RKO (cell line): ENCODE measurements at regions not wholly inside any gene's neighbourhood (a gene's known extent, or its start where the extent isn't known, plus 50 kb on each side); places are given as distances from the start of the nearest gene placed in this dataset.

Experiments
- DNase-seq: peaks from one replicate; pipeline ENCODE4 v3.0.0-alpha.2; 2016; ENCODE audit warnings: low spot score

DNA sequence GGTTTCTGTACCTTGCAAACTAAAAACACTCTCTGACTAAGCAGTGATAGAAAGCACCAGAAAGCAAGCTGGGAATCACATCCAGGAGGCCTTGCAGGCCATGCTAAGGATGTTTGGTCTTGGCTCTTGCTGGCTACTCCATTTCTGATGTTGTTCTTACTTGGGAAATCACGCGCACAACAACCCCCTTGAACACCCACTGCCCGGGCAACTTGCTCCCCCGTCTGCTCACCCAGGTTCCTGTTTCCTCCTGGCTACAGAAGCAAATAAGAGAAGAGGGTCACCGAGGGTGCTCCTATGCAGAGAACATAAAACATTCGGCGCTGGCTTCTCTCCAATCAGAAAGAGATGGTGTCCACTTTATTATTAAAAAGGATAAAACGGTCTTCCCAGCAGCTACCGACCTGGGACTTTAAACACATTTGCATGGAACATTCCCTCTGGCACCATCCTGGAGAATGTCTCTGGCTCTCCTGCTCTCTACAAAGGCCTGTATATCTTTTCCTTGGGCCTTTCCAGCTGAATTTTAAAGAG is 271.2 kb upstream of the RPL38 start:
- DNase-seq = no peak

DNA sequence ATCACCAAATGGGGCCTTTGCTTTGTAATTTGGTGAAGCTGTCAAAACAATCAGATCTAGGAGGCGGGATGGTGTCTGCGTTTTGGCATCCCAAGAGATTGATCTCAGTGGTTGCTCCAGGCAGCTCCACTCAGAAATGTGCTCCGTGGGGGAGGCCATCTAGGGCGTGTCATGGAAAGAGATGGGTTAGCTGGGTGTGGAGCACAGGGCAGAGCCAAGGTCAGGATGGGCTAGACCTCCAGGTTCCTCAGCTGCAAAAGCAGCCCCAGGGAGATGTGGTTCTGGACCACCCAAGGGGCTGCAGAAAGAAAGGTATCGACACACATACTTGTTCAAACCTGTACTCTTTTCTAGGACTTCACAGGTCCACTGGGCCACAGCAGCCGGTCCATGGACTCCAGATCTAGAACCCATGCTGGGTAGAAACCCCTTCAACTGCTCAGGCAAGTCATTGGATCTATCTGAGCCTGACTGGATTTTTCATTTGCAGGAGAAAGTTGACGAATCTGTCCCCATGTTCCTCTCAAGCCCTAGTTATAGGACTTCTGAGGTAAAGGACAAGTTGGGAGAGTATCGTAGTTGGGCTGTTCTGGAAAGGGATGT is 270.2 kb upstream of the RPL38 start:
- DNase-seq = no peak

DNA sequence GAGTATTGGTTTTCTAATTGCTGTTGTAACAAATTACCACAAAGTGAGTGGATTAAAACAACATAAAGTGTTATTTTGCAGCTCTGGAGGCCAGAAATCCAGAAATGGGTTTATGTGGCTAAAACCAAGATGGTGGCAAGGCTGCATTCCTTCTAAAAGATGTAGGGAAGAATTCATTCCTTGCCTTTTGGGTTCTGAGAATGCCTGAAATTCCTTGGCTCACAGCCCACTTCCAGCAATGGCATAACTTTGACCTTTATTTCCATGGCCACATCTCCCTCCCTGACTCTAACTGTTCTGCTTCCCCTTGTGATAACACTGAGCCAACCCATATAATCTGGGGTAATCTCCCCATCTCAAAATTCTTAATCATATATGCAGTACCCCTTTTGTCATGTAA is 269.6 kb upstream of the RPL38 start:
- no peak for DNase-seq

DNA sequence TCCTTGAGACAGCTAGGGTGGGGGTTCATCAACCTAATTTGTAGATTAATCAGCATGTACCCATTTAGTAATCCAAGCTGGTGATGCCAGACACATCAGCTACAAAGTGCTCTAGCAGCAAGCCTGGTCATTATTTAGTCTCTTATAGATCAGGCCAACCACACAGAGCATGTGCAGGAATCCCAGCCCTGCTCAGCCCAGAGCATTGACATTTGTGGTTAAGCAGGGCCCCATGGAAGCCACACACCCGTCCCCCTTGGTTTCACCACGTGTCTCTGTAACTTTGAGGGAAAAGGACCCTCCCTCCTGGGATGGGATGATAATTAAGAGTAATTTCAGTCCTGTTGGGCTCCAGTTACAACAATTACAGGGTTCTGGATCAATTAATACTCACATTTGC is 268.8 kb upstream of the RPL38 start:
- DNase-seq = no peak

DNA sequence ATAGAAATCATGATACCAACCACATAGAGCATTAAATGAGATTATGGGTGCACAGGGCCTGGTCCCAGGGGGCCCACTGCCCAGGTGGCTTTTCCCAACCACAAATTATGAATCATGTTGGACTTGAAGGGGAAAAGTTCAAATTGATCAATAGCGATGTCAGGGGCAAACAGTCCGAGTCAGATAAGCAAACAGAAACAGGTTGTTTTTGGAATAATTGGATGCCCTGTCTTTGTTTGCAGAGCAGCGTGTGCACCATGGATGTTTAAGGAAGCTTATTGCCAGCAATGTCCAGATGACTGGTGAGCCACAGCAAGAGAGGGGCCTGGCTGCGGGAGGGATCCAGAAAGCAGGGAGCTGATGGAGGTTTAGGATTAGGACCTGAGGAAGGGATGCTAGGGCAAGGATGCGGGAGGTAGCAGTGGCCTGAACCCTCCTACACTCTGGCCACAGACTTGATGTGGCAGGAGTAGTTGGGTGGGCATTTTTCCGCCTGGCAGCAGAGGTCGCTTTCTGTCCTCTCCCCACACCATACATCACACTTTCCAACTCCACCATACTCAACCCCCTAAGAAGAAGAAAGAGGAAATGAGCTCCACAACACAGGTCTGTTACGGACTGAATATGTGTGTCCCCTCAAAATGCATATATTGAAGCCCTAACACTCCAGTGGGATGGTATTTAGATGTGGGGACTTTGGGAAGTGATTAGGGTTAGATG is 266.4 kb upstream of the RPL38 start:
- no peak for DNase-seq

DNA sequence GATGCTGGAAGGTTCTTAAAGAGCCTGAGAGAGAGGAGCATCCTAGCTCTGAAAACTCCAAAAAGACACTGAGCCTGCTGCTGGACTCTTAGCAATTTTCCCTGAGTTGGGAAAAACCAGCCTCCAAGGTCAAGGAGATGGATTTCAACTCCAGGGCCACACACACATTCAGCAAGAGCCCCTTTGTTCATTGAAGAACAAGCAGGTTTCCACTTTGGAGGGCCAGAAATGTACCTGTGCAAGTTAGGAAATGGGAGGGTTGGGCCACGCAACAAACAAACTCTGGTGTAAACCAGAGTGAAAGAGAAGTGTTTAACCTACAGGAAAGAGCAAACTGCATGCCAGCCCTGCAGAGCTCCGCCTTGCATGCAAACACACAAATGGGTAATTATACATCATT is 264.8 kb upstream of the RPL38 start:
- DNase-seq = no peak

DNA sequence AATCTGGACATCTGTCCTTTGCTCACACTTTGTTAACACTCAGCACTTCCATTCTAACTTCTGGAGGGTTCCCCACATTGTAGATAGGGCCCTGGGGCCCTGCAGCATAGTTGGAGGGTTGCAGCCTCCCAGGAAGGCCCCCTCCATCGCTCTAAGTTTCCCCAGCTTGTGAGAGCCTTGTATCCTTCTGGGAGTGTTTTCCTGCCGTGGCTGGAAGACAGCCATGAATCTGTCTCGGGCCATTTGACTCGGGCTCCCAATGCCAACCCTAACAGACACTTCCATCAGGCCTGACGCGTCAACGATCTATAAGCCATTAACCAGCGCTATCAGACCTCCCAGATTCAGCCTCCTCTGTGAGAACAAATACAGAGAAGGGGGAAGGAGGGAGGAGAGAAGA is 263.7 kb upstream of the RPL38 start:
- no peak for DNase-seq

DNA sequence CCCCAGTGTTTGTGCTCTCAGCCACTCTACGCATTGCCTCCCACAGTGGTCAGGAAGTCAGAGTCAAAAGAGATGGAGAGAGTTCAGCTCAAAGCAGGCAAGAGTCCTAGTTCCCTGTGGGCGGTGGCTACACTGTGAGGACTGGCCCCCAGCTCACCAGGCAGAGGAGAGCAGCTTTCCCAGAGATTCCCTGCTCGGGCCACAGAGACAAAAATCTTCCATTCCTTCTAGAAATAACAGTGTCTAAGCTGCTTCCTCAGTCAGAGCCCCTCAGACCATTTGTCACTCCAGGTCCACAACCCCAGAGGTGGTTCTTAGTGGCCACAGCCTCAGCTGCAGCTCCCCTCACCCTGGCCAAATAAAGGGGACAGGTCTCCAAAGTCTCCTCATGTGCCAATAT is 263.0 kb upstream of the RPL38 start:
- DNase-seq = no peak

DNA sequence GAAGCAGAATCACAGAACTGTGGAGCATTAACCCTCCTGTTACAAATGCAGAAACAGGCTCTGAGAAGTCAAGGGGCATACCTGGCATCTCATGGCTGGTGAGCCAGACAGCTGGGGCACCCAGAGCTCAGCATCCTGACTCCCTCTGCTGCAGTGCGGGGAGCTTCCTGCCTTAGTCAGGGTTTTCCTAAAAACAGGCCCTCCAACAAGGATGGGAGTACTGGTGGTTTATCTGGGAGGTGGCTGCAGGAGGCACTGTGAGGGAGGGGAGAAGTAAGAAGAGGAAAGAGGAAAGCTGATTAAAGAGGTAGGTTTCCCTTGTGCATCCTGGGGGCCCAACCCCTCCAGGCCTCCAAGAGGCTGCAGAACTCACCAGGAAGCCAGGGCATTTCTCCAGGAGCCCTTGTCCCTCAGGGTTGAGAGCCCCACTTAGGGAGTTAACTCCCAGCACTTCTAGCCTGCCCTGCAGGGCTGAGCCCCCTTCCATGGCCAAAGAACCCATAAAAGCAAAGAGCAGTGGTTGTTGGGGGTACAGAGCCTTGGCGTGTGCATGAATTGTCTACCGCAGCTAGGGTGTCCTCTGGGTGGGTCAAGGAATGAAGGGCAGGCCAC is 261.5 kb upstream of the RPL38 start:
- DNase-seq = no peak

DNA sequence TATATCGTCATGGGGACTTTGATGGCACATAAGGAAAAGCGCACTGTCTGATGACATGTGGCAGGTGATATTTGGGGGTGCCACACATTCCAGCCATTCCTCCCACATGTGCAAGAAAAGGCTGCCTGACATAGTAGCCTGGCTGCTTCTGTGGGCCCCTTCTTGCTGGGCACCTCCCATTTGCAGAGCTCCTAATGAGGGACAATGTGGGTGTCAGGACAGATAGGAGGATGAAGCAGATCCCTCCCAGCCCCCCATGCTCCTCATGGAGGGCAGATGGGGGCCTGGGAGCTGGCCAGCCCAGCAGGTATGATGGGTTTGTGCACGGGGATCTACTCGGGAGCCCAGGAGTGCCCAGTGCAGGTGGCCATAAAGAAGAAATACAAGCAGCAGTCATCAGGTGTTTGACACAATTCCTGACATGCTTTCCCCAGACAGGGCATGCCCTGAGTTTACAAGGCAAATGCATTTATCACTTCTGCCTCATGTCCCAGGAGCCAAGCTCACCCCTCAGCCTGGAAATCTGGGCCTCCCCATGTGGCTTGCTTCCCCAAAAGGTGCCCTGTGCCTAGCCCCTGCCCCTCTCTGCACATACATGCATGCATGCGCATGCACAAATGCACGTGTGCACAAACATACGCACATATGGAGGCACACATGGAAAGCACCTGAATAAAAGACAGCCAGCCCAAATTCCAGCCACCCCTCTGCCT is 260.6 kb upstream of the RPL38 start:
- DNase-seq = no peak

DNA sequence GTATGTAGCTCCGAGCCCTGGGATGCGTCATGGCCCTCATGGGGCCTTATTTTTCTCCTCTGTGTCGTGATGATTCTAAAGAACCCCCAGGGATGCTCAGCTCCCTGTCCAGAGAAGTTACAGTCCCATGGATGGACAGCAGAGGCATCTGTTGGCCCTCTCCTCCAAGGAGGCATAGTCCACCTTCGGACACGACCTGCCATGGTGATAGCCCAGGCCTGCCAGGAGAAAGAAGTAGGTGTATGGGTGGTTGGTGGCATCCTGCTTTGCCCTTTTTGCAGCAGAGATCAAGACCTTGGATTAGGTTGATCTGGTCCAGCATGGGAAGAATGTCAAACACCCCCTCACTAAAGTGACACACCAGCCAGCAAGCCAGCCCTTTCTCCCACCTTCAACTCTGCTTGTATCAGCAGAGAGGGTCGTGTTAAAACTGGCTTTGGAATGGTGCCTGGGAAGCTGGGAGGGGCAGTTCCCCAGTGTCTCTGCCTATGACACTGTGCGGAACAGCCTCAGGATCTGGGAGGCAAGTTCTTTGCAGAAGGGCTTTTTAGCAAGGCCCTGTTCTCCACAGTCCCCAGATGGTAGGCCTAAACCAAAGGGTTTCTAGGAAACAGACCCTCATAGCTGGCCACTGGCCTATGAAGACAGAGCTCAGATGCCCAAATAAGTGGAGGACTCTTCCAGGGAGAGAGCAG is 259.9 kb upstream of the RPL38 start:
- no peak for DNase-seq

DNA sequence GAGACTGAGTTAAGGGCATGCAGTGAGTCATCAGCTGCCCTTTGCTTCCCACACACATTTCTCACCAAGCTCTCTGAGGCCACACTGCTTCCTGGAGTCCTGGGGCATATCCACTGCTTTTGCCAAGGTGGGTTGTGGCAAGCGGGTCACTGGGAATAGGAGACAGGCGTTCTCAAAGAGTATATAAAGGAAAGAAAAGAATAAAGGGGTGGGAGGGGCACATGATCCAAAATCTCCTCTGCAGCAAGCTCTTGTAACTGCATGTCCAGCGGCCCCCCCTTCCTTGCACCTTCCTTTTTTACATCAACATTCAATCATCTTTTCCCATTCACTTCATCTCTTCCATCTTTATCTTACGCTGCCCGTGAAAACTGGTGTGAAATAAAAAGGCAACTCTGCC is 259.1 kb upstream of the RPL38 start:
- DNase-seq = no peak

DNA sequence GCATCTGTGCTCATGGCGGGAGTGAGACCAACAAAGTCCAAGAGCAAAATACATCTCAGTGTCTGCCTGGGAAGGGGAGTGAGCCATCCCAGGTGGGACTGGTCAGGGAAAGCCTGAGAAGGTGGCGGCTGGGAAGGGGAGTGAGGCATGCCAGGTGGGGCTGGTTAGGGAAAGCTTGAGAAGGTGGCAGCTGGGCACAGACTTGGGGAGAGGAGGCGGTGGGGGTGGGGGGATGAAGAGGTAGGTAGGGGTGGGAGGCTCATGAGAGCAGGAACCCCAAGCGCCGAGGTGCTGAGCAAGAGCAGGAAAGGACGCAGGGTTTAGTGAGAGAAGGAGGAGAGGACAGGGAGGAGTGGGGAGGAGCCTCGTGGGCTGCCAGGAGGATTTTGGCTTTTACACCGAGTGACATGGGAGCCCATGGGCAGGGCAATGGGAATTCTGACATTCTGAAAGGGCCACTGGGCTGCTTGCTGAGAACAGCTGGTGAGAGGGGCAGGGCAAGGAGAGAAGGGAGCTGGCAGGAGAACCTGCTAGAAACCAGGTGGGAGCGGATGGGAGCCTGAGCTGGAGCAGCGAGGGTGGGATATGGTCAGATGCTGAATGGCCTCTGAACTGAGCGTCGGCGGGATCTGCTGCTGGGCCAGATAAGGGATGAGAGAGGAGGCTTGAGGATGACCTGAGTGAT is 256.1 kb upstream of the RPL38 start:
- no peak for DNase-seq

DNA sequence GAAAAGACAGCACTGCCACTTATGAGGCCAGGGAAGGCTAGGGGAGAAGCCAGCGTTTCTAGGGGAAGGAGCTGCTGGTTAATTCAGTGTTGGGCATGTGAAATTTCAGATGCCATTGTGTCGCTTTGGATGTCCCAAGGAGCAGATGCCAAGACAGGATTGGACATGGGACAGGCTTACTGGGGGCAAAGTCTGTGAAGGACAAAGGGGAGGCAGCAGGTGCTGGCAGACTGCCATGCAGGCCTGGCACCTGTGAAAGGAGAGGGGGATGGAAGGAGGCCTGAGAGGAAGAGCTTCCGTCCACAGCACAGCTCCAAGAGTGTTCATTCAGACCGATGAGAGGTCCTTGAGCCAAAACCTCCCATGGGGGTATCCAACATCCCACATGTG is 255.5 kb upstream of the RPL38 start:
- no peak for DNase-seq

DNA sequence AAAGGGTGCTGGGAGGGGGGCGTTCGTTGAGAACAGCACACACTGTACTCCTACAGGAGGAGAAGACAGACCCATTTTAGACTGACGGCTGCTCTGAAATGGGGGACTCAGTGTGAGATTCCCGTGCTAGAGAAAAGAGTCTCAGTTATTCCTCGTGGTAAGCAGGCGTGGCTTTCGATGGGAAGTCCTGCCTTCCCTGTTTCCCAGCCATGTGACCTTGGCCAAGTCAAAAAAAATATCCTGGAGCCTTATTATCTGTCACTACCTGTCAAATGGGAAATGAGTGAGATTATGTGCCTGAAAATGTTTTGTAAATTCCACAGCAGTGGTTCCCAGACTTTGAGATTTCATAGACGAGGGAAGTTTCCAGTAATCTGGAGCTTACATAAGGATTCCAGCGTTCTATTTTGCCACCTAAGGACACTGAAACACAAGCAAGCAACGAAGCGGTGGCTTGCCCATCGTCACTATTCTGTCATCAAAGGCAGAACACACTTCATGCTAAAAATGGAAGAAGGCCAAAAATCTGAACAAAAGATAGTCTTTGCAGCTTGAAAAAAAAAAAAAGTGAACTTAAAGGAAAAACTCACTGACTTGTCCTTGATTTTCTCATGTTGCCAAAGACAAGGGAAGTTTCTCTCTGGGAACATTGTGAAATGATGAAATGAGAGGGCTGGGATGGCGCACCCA is 253.4 kb upstream of the RPL38 start:
- no peak for DNase-seq

DNA sequence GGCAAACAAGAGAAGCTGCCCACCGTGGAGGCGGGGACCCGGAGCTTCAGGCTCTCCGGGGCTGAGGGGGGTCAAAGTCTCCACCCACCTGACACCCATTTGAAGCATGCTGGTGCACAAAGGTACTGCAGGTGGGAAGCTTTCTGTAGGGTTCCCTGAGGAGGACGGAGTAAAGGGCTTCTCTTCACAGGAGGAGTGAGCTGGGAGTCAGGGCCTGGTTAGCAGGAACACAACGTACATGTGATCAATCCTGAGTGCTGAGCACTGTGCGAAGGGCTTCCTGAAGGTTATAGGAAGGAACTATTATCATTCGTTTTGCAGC is 252.9 kb upstream of the RPL38 start:
- DNase-seq = no peak

DNA sequence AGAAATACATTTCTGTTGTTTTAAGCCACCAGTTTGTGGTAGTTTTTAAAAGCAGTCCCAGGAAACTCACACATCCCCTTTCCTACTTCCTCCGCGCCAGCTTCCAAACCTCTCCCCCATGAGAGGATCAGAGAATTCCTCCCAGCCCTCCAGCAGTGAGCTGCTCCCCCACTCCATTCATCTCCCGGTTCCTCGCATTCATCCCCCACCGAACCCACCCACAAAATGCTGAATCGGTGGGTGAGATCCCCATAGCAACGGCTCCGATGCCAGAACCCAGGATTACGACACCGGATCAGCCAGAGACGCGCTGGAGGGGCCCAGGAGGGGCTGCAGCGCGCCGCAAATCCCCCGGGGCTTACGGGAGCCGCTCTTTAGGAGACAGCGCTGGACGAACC is 251.4 kb upstream of the RPL38 start:
- no peak for DNase-seq

DNA sequence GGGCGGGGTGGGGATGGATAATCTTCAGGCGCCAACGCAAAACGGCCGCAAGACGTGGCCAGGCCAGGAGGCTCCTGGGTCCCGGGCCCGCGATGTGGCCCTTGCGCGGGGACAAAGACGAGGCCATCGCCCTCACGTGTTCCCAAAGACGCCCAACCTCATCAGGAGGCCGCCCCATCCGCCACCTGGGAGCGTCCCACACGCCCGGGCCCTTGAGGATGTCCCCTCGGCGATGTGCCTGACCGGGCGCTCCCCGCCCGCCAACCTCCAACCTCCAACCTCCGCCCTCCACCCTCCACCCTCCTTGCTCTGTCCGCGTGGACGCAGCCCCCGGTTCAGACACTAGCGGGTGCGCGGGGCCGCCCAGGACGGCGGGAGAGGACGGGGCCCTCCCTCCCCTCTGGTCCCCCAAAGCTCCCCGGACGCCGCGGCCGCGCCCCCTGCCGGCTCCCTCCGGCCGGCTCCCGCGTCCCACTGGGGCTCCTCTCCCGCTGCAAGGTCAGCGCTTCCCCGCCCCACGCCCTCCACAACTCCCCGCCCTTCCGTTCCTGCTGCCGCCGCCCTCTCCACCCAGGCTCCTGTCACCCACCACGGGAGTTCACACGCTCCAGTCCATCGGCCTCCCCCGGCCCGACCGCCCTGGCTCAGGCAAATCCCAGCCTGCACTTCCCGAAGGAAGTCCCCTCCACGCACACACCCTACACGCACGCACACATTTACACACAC is 250.8 kb upstream of the RPL38 start:
- no peak for DNase-seq

DNA sequence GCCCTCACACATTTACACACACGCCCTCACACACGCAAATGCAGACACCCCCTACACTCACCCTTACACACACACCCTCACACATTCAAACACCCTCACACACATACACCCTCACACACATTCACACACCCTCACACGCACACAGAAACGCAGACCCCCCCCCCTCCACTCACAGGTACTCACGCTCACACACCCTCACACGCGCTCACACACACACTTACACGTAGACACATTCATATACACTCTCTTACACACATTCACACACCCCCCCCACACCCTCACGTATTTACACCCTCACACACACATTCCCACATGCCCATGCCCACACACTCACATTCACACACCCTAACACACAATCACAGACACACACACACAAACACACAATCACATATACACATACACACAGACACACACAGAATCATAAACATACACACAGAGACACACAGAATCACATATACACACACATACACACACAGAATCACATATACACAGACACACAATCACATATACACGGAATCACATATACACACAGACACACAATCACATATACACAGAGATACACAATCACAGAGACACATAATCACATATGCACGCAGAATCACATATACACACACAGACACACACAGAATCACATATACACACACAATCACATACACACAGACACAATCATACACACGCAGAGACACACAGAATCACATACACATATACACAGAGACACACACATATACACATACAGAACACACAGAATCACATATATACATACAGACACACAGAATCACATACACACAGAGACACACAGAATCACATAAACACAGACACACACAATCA is 250.1 kb upstream of the RPL38 start:
- DNase-seq = no peak

DNA sequence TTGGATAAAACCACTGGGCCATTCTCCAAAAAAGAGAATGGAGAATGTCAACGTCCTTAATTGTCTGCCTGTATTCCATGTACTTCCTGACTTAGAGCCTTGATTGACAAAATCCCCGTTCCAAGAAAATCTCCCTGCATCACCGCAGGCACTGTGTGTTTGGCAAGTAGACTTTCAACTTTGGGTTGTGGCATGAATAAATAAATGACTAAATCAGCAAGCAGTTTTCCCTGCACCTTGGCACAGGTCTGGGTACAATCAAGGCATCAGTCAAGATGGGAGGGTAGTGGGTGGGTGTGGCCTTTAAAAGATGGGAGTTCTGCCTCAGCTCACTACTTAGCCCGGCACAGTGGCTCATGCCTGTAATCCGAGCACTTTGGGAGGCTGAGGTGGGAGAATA is 248.5 kb upstream of the RPL38 start:
- DNase-seq = no peak
